H54 (cell line): ENCODE measurements at regions not wholly inside any gene's neighbourhood (a gene's known extent, or its start where the extent isn't known, plus 50 kb on each side); places are given as distances from the start of the nearest gene placed in this dataset.
"Not testable (repeated sequence)": the region's sequence is repeated elsewhere in the genome, so short reads cannot be mapped to it uniquely, and the experiment has no call there.

Experiments used
- DNase-seq: peaks from one replicate; pipeline ENCODE4 v3.0.0; 2011; ENCODE audit warnings: low spot score, mixed read lengths; ENCODE audit not compliant: insufficient read length
- FAIRE-seq: peaks from 3 replicates; lab custom pipeline; 2011; peaks lifted over from hg19 to GRCh38; lab: Jason Lieb, UNC
- POLR2A ChIP-seq: IDR thresholded peaks from 2 replicates; pipeline ENCODE4 v1.6.1; 2011; ENCODE audit warnings: low read depth, mild to moderate bottlenecking, low read length

DNA sequence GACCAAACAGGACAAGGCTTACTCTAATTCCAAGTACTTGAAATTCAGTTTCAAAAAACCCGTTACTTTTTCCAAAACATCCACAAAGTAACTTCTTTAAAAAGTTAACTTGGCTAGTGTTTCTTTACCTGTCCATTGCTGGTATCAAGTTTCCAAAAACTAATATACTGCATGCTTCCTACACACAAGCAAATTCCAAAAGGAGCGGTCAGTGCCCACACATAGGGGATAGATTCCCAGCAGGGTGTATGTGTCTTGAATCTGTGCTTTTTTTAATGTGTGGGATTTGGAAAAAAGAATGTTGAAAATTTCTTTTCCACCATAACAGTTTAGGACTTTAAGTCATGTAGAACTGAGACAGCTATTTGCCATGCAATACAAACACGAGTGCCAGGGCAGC is 367.8 kb upstream of the SOX9 start:
- FAIRE-seq: no peak
- no peak for DNase-seq
- no peak for TF ChIP-seq POLR2A

DNA sequence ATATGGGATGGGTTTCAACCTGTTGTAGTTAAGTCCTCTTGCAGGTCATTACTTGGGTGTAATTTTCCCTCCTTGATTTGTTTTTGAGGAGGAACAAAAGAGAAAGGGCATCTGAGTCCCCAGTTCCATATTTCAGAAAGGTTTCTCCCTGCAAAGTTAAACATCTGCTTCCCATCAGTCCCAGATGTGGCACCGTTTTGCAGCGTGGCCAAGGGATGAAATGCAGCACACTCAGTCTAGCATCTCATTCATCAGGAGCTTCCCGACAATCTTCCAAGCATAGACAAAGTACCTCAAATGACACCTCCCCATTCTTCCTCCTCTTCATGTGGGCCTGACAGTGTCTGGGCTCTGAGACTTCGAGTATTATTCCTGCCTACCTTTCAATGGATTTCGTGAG is 363.7 kb upstream of the SOX9 start:
- TF ChIP-seq POLR2A: no peak
- DNase-seq: no peak
- no peak for FAIRE-seq

DNA sequence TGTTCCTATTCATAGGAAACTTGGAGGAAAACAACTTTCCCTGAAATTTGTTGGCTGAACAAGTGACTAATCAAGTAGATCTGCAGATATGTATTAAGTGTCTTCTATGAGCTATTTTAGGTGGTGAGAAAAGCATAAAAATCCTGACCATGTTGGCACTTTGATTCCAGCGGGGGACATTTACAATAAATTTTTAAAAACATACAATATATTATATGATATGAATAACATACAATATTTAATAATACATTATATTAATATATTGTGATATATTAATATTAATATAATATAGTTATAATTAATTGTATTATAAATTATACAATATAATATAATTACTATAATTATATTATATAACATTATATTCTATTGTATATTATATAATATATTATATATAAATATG is 362.9 kb upstream of the SOX9 start:
- TF ChIP-seq POLR2A: no peak
- DNase-seq (no peak), FAIRE-seq (no peak)

DNA sequence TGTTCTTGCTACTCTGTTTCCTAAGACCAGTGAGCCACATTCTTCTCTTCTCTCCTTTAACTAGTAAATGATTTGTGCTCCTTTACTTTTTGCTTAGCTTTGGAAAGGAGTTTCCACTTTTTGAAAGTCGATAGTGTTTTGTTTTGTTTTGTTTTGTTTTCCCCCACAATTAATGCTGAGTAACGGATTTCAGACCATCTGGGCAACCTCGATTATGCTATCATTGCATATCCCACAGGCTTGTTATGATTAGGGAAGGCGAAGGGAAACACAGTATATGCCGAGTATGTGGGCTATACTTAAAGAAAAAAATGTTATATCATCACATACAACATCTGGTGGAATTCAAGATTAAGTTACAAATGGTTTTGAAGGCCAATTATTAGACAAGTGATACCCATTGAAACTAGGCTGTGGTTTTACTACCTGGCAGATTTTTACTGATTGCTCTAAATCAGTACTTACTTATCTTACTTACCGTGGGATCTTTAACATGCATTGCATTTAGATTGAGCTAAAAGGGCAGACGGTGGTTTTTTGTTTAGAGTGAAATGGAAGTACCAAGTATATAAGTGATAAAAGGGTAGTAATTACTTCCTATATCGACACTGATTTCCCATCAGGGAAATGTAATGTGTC is 361.3 kb upstream of the SOX9 start:
- DNase-seq (no peak), FAIRE-seq (peak; percentile 58)
- no peak for TF ChIP-seq POLR2A

GRCh38 chr17:71760062-71760720 is 360.6 kb upstream of the SOX9 start:
- TF ChIP-seq POLR2A: no peak
- DNase-seq (no peak), FAIRE-seq (peak; percentile 95)

GRCh38 chr17:71762526-71762925 is 358.3 kb upstream of the SOX9 start:
- FAIRE-seq: no peak
- no peak for TF ChIP-seq POLR2A
- DNase-seq: no peak

DNA sequence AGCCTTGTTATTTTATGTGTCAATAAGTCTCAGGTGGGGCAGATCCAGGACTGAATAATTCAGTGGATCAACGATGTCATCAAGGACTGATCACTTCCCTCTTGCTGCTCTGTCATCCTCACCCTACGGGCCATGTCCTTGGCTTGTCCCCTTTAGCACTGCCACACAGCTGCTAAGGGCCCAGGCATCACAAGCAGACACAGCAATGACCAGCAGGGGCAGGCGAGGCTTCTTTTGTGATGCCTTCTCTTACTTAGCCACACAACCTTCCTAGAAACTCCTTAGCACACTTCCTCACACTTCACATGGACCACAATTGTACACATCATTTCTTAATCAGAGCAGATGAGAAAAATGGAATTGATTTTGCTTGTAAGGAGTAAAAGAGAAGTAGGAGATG is 356.3 kb upstream of the SOX9 start:
- no peak for TF ChIP-seq POLR2A

DNA sequence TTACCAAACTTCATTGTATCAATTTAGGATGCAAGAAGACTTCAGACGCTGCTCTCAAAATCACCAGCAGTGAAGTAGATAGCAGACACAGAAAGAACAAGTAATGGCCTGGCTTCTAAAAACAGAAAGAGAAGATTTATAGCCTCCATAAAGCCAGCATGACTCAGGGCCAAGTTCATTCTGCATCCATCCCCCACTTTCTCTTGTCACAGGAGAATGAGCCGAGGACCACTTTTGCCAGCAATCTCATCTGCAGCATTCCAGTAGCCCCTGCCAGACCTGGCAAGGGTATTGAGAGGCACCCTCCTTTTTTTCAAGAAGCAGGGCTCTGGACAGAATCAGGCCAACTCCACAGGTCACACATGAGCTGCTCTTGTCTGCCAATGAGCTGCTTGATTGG is 355.4 kb upstream of the SOX9 start:
- TF ChIP-seq POLR2A: no peak
- FAIRE-seq: peak; percentile 80
- no peak for DNase-seq

More for the DNA sequence above, 356.3 kb upstream of the SOX9 start:
- FAIRE-seq: peak; percentile 87
- peak; percentile 15 for DNase-seq

GRCh38 chr17:71769850-71770249 is 351.0 kb upstream of the SOX9 start:
- TF ChIP-seq POLR2A: no peak
- FAIRE-seq (no peak), DNase-seq (no peak)

DNA sequence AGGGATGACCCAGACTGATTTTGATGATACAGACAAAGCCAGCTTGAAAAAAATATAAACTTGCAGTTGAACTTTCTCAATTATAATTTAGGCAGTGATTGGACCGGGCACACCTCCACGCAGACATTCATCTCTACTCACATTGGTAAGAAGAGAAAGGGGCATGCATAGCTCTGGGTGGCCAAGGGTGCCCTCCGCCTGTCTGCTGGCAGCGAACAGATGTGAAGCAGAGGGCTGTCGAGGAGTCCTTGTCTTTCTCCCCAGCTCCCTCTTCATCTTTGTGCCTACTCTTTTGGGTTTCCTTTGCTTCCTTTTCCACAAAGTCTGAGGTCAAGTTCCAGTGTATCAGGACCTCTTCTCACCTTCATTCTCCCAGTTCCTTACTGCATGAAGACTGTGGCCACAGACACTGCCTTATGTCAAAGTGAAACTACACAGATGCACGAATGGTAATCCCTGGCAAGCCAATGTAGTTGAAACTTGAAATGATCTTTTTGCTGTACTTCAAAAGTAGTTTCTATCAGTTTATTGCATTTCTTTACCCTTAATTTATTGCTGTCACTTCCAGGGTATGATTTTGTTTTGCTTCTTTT is 343.7 kb upstream of the SOX9 start:
- DNase-seq (no peak), FAIRE-seq (peak; percentile 11)
- TF ChIP-seq POLR2A: no peak

GRCh38 chr17:71779482-71779881 is 341.3 kb upstream of the SOX9 start:
- DNase-seq (no peak), FAIRE-seq (no peak)
- no peak for TF ChIP-seq POLR2A

- DNase-seq: no peak
- FAIRE-seq: no peak
- TF ChIP-seq POLR2A: no peak
Measured at GRCh38 chr17:71780596-71780995, 340.2 kb upstream of the SOX9 start.

DNA sequence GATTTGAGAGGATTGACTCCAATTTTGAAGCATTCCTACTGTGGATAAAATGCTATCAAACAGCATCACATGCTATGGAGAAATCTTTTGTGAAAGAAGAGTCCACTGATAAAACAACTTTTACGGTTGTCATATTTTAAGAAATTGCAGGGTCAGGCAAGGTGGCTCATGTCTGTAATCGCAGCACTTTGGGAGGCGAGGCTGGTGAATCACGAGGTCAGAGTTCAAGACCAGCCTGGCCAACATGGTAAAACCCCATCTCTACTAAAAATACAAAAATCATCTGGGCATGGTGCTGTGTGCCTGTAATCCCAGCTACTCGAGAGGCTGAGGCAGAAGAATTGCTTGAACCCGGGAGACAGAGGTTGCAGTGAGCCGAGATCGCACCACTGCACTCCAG is 338.8 kb upstream of the SOX9 start:
- FAIRE-seq, DNase-seq: not testable (repeated sequence)

GRCh38 chr17:71790791-71791190 is 330.0 kb upstream of the SOX9 start:
- DNase-seq (no peak), FAIRE-seq (peak; percentile 78)
- TF ChIP-seq POLR2A: no peak

- TF ChIP-seq POLR2A: no peak
- FAIRE-seq: no peak
- DNase-seq: no peak
Measured at GRCh38 chr17:71791311-71791710, 329.5 kb upstream of the SOX9 start.
